GM19463 (cell line): ENCODE measurements at regions not wholly inside any gene's neighbourhood (a gene's known extent, or its start where the extent isn't known, plus 50 kb on each side); places are given as distances from the start of the nearest gene placed in this dataset.

Source experiments
- ATAC-seq: cut with Tn5 transposase; IDR thresholded peaks from one replicate; pipeline ENCODE4 v1.9.1; 2021; ENCODE audit warnings: mild to moderate bottlenecking, moderate library complexity; ENCODE audit not compliant: unreplicated experiment

- peak; percentile 75 for ATAC-seq
These were observed 312.7 kb upstream of the IGFBP3 start for GRCh38 chr7:46233585-46234329.

GRCh38 chr7:46230990-46231305 is 309.9 kb upstream of the IGFBP3 start:
- ATAC-seq = no peak

- no peak for ATAC-seq
These were observed 309.4 kb upstream of the IGFBP3 start for GRCh38 chr7:46230298-46230989.

- ATAC-seq = no peak
These were observed 308.3 kb upstream of the IGFBP3 start for GRCh38 chr7:46229409-46229808.

- ATAC-seq = no peak
These were observed 305.8 kb upstream of the IGFBP3 start for GRCh38 chr7:46226860-46227259.

- no peak for ATAC-seq
These were observed 303.3 kb upstream of the IGFBP3 start for GRCh38 chr7:46224363-46224762.

- no peak for ATAC-seq
These were observed 299.1 kb upstream of the IGFBP3 start for GRCh38 chr7:46220066-46220630.

DNA sequence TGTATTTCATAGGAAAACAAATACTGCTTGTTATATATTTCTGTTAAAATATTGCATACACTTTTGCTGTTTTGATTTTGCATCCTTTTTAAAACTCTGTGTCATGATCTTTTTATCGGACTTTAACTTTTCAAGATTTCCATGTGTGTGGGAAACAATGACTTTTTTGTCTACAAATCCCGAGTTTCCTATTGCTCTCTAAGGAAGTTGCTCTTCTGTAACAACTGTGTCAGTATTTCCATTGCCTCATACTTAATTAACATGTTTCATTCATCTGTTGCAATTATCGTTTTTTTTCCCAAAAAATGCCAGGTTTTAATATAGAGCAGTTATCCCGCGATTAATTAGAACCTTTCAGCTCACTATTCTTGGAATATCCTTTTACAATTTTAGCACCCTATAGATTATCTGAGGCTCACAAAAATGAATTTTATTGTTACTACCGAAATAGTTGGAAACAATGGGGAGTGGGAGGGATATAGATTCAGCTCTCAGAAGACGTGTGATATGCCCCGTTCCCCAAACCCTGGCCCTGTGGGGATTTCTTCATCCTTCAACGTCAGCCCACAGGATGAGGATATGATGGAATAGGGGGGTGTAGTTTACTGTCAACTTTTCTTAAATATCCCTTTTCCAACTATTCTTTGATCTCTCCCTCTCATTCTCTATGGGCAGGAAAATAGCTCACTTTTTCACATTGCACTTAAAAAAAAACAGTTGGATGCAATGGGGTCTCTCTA is 297.6 kb upstream of the IGFBP3 start:
- no peak for ATAC-seq

DNA sequence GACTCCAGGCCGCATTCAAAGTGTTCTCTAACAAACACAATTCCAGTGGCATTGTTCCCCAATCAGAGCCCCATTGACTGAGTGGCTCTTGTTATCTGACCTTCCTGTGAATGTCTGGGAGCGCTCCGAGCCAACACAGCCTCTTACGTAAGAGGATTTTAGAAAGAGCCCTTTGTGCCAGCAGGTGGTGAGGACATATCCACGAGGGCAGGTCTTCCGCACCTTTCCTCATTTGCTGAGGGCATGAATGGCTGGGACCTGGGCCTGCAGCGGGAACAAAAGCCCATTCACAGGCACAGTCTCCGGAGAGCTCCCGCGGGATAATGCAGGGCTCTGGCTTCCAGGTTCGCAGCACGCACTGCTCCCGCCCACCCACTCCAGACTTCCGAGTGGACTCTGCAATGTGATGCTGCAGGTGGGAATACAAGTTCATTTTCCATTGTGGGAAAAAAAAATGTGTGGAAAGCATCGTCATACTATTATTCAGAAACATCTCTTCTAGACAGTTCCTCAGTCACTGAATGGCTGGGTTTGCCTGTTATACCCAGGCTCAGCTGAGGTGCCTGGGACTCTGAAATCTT is 295.0 kb upstream of the IGFBP3 start:
- ATAC-seq = no peak

DNA sequence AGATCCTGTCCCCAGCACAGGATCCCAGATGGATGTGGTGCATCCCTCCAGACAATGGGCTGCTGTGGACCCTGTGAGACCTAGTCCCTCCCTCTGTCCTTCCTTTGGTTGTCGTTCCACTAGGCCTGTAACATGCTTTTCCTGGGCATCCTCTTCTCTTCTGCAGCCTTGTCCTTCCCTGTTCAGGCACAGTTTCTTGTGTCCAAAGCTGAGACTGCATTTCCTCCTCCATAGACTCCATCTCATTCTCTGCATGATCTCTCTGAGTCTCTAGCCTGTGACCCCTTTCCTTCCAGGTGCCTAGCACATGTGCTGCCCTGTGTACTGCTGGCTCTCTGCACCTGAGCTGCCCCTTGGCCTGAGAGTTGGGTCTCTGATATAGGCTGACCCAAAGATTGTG is 293.5 kb upstream of the IGFBP3 start:
- ATAC-seq = no peak

DNA sequence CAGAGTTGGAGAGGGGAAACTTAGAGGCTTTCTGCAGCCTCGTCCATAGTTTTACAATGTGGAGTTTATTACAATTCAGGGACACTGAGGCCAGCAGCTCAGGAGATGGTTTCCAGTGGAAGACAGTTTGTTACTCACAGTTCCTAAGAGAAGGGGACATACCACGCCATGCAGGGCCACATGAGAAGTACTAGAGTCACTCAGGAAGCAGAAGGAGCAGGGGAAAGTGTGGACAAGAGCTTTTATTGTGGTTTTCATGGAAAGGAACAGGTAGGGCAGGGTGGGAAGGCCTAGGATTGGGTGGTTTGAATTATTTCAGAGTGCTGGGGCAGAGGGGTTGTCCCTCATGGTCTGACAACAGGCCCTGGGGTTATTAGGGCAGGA is 292.1 kb upstream of the IGFBP3 start:
- no peak for ATAC-seq

DNA sequence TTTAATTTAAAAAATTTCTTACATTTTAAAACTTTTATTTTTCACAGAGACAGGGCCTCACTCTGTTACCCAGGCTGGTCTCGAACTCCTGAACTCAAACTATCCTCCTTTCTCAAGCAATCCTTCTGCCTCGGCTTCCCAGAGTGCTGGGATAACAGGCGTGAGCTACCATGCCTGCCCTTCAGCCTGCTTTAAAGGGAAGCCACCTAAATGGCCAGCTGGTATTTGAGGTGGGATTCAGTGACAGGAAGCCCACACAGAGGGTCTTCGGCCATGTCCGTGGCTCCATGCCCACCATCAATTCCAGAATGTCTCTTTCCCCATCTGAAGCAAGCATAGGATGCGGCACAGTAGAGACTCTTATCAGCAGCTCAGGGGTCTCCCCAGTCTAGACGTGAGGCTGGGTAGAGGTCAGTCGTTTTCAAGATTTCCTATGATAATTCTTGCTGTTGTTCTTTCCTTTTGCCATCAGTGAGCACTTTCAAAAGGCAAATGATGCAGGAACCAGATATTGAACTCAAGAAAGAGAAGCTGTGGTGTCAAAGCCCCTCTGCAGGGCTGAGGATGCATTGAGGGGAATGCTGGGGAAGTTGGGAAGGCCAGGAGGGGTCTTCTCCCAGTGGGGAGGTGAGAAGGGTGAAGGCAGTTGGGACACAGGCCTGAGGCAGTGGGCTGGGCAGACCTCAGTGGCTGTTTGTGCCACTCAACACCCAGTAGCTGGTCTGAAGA is 291.5 kb upstream of the IGFBP3 start:
- no peak for ATAC-seq

GRCh38 chr7:46210467-46210866 is 289.4 kb upstream of the IGFBP3 start:
- ATAC-seq = no peak

GRCh38 chr7:46209611-46210388 is 288.7 kb upstream of the IGFBP3 start:
- ATAC-seq = no peak

DNA sequence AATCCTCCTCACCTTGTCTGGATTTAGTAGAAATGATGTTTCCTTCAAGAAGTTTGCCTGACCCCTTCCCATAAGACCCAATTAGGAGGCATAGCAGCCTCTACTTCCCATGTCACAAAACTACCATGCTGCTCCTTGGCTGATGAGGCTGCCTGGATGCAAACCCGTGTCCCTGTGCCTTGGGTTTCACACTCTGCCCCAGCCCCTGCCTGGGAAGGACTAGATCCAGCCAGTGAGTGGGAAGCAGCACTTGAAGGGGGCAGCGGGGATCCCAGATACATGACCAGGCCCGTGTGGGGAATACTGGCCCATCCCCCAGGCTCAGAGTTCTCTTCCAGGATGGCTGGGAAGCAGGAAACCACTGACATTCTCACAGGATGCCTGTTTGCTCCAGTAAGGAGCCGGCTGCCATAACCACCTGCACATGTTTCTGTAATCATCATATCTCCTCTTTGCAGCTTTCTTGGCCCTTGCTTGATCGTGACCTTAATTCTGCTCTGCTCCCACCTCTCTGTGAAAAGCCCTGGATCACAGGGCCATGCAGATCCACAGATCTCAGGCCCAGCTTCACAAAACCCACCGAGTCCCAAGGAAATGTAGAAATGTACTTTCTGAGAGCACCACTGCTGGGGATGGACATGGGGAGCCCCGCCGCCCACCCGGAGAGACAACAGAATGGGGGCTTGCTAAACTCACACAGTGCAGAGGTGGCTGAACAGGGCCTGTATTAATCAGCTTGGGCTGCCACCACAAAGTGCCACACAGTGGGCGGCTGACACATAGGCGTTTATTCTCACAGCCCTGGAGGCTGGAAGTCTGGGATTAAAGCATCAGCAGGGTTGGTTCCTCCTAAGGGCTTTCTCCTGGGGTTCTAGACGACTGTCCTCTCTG is 287.8 kb upstream of the IGFBP3 start:
- ATAC-seq = no peak

DNA sequence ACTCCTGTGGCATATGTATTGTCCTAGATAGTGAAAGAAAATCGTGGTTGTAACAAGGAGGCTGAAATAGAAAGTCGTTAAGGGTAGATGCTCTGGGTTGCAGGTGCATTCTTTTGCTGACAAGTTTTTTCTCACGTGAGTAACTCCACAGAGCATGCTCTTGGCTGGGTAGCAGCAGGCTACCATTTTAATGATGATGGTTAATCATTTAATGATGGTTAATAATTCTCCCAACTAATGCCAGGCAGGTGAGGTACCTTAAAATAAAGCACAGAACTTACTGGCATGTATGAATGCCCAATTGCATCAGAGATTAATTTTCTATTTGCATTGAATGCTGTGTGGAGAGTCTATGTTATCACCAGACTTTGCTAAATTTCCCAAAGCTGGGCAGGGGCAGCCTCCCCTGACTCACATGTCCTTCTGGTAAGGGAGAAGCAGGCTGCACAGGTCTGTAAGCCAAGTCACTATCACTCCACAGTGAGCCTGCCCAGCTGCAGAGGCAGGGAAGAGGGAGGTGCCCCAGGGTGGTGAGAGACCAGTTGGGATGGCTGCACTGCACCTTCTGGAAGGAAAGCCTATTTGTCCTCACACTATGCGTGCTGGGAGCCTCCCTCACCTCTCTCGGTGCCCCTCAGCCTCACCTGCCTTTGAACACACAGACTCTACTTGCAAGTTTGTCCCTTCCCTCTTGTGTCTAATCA is 287.0 kb upstream of the IGFBP3 start:
- no peak for ATAC-seq

DNA sequence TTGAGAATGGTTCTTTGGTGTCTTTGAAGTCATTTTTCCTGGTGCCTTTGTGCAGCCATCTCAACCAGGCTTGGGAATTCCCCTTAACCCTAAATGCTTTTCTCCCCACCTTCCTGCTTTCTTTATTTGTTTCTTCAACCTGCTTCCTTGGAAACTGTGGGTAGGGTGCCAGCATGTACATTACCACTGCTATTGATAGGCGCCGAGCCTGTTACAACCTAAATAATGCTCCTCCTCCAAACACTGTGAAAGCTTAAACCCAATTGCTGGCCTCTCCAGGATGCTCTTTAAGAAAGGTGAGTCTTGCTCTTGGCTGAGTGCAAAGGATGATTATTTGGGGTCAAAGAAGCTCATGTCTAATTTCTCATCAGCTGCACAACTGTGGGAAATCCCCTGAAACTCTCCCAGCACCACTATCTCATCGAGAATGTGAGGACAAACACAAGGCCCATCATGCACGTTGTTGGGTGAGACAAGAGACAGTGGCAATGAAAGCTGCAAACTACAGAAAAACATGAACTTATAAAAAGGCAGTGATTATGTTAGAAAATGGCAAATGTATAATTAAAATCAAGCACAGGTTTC is 285.5 kb upstream of the IGFBP3 start:
- peak; percentile 52 for ATAC-seq

DNA sequence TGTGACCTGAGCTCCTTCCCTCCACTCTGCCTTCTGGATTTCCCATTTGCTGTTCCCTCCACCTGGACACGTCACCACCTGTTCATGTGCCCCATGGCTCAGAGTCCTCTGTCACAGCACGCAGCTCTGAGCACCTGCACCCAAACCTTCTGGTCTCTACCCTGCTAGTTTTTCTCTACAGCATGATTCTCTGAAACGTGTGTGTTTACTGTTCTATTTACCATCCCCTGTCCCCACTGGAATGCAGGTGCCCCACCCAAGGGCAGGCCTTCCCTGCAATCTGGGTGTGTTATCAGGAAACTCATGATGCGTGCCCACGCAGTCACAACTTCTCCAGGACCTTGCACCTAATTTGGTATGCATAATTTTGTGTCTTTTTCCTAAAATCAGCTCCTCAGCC is 284.4 kb upstream of the IGFBP3 start:
- no peak for ATAC-seq
